NCI-H446 treated with DMSO at 0.1 percent for 48 hours (cell line): ENCODE measurements at regions not wholly inside any gene's neighbourhood (a gene's known extent, or its start where the extent isn't known, plus 50 kb on each side); places are given as distances from the start of the nearest gene placed in this dataset.
"Not testable (repeated sequence)": the region's sequence is repeated elsewhere in the genome, so short reads cannot be mapped to it uniquely, and the experiment has no call there.

Source experiments
- DNase-seq: peaks from one replicate; lab custom pipeline; 2025; lab: John Stamatoyannopoulos, UW

DNA sequence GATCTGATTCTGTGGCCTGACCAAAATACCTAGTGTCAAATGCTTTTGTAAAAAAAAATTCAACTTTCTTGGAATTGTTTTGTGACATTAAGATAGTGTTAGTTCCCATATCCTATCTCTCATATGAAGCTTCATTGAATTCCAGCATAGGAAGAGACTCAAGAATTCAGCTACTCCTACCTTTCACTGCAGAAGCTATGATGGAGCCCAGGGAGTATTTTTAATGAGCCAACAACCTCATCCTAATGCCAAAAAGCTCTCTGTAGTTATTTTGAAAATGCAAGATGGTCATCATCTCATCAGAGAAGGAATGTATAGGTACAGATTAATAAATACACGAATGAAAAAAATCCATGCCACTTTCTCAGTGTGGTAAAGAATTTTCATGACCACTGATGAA, 431.2 kb upstream of the SGCG start:
- no peak for DNase-seq

GRCh38 chr13:22757530-22758120, 423.2 kb upstream of the SGCG start:
- no peak for DNase-seq

DNA sequence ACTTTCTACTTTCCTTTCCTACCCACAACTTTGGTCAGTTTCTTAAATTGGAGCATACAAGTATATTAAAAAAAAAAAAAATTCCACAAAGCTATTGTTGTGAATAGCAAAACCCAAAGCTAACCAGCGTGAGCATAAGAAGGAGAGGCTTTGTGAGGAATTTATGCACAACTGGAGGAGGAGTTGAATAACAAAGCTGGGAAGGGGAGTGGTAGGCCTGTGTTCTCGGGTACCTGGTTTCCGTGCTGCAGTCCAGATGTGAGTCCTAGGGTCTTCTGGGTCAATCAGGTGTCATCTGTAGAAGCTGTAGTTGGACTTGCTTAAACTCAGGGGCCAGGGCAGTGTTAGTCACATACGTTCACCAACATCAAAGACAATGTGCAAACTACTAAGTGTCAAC, 422.5 kb upstream of the SGCG start:
- no peak for DNase-seq

DNA sequence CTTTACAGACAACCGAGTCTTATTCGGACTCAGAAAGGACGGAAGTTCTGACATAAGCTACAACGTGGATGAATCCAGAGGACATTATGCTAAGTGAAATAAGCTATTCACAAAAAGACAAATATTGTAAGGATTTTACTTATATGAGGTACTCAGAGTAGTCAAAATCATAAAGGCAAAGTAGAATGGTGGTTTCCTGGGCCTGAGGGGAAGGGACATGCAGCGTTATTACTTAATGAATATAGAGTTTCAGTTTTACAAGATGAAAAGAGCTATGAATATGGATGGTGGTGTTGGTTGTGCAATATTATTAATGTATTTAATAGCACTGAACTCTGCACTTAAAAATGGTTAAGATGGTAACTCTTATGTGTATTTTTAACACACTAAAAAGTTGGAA, 419.1 kb upstream of the SGCG start:
- DNase-seq = no peak

DNA sequence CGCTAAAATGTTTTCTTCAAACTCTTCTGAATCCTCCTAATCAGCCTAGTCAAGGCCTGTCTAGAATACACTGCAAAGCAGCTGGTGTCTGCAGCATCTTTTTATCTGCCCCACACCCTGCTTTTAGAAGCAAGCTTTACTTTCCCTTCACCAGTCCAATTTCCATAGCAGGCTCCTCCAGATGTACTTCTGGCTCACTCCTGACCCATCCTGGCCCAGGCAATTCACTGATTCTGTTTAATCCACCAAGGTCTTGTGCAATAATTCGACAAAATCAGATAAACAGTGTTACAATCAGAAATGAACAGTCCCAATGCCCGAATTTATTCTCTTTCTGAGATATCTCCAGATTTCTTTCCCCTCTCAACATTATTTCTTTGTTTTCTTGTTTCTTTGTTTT, 415.2 kb upstream of the SGCG start:
- DNase-seq = no peak

- DNase-seq = no peak
Measured at GRCh38 chr13:22770891-22771290, 409.9 kb upstream of the SGCG start.

DNA sequence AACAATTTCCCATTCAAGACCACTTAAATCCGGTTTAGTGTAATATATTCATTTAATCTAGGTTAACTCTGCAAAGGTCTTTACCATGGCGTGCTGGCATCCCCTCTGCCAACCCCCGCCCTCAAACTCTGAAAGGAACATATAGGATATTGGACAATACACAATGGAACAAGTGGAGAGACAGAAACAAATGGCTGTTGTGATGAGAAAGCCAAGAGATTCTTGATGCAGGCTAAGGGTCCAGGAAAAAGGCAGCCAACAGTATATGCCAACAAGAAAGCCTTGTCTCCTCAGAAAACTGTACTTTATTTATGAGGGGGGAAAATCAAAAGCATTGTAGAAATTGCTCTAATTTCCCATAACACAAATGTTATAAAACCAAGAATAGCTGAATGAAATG, 407.3 kb upstream of the SGCG start:
- DNase-seq = no peak

GRCh38 chr13:22776394-22777186, 404.2 kb upstream of the SGCG start:
- no peak for DNase-seq

DNA sequence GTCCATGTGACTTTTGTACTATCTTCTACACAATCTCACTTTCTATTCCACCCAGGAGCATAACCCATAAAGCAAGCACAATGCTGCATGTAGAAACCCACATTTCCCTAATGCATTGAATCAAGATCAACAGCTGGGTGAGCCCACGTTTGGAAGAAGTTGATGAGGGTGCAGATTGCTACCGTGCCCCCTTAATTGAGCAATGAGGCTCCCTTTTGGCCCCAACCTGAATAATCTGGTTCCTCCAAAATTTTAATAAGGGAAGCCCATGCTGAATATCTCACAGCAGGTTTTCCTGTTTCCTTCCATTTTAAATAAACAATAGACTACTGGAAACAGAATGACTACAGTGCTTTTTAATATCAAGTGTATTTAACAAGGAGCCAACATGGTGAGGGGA, 403.6 kb upstream of the SGCG start:
- no peak for DNase-seq

- DNase-seq = no peak
Measured at GRCh38 chr13:22789027-22789593, 391.7 kb upstream of the SGCG start.

GRCh38 chr13:22789916-22790315, 390.9 kb upstream of the SGCG start:
- no peak for DNase-seq

DNA sequence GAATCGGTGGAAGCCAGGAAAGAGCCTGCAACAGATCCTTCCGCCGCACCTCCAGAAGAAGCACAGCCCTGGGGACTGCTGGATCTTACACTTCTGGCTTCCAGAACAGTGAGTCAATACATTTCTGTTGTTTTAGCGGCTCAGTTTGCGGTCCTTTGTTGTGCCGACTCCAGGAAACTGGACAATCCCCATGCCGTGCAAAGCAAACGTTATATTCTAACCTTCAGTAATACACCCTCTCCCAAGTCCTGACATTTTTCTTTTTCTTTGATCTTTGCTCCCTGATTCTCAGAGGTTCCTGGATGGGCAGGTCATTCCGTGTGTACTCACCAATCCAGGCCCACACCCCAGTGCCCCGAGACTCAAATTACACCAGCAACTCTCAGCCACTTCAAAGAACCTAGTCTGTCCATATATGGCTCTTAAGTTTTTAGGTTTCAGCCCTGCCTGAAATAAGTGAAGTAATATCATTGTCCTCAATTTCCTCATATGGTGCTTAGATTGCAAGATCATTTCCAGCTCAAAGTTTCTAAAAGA, 387.1 kb upstream of the SGCG start:
- DNase-seq = no peak

DNA sequence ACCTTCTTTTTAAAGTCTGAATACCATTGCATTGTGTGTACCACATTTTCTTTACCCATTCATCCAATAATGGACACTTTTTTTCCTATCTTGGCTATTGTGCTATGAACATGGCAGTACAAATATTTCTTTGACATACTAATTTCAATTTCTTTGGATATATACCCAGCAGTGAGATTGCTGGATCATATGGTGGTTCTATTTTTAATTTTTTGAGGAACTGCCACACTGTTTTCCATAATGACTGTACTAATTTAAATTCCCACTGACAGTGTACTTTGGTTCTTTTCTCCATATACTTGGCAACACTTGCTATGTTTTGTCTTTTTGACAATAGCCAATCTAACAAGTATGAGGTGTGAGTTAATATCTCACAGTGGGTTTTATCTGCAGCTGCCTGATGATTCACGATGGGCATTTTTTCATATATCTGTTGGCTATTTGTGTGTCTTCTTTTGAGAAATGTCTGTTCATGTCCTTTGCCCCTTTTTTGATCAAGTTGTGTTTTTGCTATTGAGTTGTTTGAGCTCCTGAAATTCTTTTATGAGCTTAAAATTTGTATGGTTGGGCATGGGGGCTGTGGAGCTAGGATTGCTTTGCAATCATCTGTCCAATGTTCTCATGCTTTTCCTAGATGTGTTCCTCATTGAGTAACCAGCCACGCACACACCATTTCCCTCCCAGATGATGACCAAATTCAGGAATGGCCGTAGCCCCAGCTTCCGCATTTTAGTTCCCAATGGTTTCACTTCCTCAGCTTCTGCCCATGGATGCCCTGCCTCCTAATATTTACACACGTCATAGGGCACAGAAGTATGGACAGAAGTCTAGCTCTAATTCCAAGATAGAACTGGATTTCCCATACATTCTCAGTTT, 380.0 kb upstream of the SGCG start:
- no peak for DNase-seq

DNA sequence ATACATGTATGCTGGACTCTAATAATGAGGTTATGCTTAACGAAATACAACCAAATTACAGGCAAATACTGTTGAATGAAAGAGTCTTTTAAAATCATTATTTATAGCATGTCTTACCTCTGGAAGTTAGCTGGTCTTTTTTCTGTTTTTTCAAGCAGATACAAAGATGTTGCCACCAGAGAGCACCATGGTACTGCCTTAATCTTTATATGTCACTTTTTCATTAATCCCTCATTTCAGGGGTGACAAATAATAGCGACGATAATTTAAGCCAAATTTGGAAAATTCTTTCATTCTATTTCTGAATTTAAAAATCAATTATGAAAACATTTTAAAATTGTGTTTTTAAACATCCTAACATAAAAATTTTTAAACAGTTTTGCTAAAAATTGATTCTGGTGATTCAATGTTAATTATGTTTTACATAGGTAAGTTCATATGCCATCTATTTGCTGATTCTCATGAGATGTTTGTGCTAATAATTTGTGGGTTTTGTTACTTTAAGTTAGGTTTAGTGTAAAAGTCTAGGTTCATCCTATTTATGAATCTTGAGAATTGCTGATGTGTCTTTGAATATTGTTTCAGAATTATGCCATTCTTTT, 379.3 kb upstream of the SGCG start:
- DNase-seq = no peak

GRCh38 chr13:22812793-22813192, 368.0 kb upstream of the SGCG start:
- no peak for DNase-seq

DNA sequence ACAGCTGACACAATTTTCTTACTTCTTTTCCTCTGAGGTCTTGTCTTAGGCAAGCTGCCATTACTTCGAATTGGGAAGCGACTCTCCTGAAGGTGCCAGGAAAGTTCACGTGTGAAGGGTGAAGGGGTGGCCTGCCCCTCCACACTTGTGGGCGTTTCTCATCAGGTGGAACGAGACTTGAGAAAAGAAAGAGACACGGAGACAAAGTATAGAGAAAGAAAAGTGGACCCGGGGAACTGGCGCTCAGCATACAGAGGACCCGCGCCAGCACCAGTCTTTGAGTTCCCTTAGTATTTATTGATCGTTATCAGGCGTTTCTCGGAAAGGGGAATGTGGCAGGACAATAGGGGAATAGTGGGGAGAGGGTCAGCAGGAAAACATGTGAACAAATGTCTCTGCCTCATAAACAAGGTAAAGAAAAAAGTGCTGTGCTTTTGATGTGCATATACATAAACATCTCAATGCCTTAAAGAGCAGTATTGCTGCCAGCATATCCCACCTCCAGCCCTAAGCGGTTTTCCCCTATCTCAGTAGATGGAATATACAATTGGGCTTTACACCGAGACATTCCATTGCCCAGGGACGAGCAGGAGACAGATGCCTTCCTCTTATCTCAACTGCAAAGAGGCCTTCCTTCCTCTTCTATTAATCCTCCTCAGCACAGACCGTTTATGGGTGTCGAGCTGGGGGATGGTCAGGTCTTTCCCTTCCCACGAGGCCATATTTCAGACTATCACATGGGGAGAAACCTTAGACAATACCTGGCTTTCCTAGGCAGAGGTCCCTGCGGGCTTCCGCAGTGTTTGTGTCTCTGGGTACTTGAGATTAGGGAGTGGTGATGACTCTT, 367.0 kb upstream of the SGCG start:
- not testable (repeated sequence) for DNase-seq

DNA sequence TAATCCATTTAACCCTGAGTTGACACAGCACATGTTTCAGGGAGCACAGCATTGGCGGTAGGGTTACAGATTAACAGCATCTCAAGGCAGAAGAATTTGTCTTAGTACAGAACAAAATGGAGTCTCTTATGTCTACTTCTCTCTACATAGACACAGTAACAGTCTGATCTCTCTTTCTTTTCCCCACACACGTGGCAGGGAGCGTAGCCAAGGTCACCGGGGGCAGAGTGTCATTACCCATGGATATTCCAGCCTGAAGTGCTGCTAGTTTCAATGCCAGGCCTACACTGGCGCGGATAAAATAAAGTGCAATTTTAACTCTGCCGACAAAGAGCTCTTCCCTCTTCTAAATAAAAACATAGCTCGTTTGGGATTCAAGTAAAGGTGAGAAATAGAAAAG, 366.3 kb upstream of the SGCG start:
- not testable (repeated sequence) for DNase-seq

DNA sequence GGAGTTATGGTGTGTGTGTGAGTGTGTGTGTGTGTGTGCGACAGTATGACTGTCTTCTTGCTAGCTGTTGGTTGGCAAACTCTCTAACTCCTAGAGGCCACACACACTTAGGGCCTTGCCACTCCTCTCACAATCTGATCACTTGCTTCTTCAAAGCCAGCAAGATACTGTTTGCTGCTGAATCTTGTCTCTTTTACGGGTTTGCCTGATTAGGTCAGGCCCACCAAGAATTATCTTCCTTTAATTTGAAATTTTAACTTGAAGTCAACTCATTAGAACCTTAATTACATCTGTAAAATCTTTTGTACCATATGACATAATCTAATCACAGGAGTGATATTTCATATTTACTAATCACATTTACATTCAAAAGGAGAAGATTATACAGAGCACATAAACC, 359.2 kb upstream of the SGCG start:
- no peak for DNase-seq

GRCh38 chr13:22825186-22825585, 355.6 kb upstream of the SGCG start:
- no peak for DNase-seq

- DNase-seq = no peak
Measured at GRCh38 chr13:22828081-22828480, 352.7 kb upstream of the SGCG start.

- no peak for DNase-seq
Measured at GRCh38 chr13:22836475-22836874, 344.3 kb upstream of the SGCG start.
